GM13976 (cell line): ENCODE measurements at regions not wholly inside any gene's neighbourhood (a gene's known extent, or its start where the extent isn't known, plus 50 kb on each side); places are given as distances from the start of the nearest gene placed in this dataset.

Experiments used
- DNase-seq: peaks from one replicate; pipeline ENCODE4 v3.0.0; 2012; ENCODE audit warnings: low spot score
- in situ Hi-C: fragments of 300-500 bp; cut with MboI; formaldehyde crosslinking; loops from one replicate; pipeline ENCODE4 v1.12.0; 2022; ENCODE audit warnings: low sequenced_read_pairs, mixed read lengths, inconsistent platforms; ENCODE audit not compliant: unreplicated experiment
- TF ChIP-seq, protein P1 (sequence below): IDR thresholded peaks from 2 replicates; pipeline ENCODE4 v1.5.1; 2012; ENCODE audit warnings: borderline replicate concordance, mild to moderate bottlenecking; ENCODE audit not compliant: insufficient read depth; ENCODE audit errors: extremely low read depth, missing control alignments, control extremely low read depth

DNA sequence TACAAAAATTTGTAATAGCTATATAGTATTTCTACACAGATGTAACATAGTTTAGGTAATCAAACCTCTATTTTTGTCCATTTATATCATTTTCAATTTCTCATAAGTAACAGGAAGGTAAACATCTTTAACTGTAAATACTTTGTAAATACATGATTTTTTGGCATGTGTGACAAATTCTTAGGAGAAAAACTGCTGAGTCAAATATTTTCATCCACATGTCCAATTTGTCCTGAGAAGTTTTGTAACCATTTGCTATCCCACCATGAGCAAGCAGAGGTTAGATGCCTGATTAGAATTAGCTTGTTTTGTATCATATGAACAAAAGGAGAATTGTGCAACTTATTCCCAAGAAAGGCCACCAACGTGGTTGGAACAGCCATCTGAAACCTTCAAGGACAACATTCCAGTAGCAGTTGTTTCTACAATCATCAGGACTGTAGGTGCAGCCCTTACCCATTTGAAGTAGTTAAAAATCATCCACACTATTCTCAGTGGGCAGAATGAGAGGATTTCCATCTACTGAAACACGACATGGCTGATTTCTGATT is 139.6 kb upstream of the MPPED2 start:
- in situ Hi-C loops, result no loop called here
- no peak for DNase-seq
- TF ChIP-seq, protein P1, sequence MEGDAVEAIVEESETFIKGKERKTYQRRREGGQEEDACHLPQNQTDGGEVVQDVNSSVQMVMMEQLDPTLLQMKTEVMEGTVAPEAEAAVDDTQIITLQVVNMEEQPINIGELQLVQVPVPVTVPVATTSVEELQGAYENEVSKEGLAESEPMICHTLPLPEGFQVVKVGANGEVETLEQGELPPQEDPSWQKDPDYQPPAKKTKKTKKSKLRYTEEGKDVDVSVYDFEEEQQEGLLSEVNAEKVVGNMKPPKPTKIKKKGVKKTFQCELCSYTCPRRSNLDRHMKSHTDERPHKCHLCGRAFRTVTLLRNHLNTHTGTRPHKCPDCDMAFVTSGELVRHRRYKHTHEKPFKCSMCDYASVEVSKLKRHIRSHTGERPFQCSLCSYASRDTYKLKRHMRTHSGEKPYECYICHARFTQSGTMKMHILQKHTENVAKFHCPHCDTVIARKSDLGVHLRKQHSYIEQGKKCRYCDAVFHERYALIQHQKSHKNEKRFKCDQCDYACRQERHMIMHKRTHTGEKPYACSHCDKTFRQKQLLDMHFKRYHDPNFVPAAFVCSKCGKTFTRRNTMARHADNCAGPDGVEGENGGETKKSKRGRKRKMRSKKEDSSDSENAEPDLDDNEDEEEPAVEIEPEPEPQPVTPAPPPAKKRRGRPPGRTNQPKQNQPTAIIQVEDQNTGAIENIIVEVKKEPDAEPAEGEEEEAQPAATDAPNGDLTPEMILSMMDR, result no peak

DNA sequence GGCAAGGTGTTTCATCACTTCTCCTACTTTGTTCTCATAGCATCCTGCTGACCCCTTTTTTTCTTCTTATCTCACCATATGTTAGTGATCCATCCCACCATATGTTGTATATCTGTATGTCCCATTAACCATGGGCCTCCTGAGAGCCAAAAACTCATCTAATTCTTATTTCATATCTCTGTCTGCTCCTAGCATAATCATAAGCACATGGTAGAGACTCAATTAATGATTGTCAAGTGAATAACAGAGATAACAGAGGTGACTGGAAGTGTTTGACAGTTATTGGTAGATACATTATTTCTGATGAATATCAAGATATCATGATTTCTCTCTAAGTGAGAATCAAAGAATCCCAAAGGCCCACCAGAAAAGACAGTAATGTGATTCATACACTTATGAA is 138.1 kb upstream of the MPPED2 start:
- no peak for DNase-seq
- in situ Hi-C loops, result no loop called here
- TF ChIP-seq, protein P1, result no peak

GRCh38 chr11:30719371-30719770 is 133.2 kb upstream of the MPPED2 start:
- no peak for DNase-seq
- in situ Hi-C loops, result no loop called here
- TF ChIP-seq, protein P1, result no peak

GRCh38 chr11:30717641-30718040 is 131.5 kb upstream of the MPPED2 start:
- in situ Hi-C loops, result no loop called here
- no peak for DNase-seq
- TF ChIP-seq, protein P1, result no peak

DNA sequence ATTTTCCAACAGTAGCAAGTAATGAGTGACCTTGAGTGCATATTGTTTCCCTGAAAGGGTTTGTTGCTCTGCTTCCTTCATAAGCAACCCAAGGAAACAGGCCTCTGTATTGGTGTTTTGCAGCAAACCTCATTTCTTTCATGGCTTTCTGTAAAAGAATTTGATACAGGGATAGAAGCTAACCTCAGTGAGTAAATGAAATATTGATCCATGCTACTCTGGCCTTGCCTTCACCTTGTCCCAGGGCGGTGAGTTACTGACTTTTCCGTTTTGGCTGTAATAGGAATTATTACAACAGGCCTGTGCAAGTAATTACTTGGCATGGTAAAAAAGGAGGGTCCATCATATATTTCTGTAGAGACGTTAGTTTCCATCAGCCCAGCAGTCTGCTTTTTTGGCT is 130.9 kb upstream of the MPPED2 start:
- TF ChIP-seq, protein P1, result no peak
- DNase-seq, result no peak
- in situ Hi-C loops, result no loop called here

DNA sequence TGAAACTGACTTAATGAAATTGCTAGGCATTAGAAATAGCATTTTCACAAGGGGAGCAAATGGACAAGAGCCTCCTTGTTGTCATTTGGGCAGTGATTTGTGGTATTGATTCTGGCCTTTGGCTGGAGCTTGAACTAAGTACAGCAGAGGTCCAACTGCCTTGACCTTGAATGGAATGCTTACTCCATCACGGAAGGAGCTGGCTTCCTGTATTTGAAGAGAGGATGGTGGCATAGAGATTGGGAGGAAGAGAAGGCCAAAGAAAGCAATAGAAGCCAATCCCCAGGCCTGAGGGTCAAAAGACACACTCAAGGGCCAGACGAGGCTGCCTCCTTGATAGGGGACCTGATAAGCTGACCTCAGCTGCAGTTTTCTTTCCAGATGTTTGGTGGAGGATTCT is 126.6 kb upstream of the MPPED2 start:
- in situ Hi-C loops, result no loop called here
- DNase-seq, result no peak
- TF ChIP-seq, protein P1, result no peak

DNA sequence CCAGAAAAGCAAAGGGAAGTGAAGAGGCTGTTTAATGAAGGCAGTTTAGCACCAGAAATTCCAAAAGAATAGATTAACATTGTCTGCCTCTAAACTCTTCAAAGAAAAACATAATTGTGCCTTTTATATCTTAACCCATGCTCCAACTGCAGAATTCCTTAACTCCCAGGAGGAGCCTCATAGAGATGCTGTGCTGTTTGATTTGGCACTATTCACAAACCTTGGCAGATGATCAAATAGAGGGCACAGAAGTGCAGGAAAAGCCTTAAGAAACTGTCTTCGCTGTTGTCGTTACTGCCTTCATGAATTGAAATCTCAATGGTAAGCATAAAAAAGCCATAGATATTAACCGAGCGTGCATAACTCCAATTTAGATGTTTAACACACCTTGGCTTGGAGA is 124.1 kb upstream of the MPPED2 start:
- DNase-seq, result no peak
- TF ChIP-seq, protein P1, result no peak
- in situ Hi-C loops, result no loop called here
